ENCODE measurements at regions not wholly inside any gene's neighbourhood (a gene's known extent, or its start where the extent isn't known, plus 50 kb on each side); places are given as distances from the start of the nearest gene placed in this dataset.

- no peak for TF ChIP-seq EZH2phosphoT487 (IDR thresholded peaks at IDR 0.05; ENCODE audit: unreplicated experiment)
- TF ChIP-seq ZNF114 (CRISPR knock-in tag; IDR thresholded peaks at IDR 0.05) = no peak
These were observed 576.8 kb downstream of the SOX6 start (continued) for GRCh38 chr11:15779518-15779917.

GRCh38 chr11:15780382-15780781 is 576.0 kb downstream of the SOX6 start:
- no peaks in the 10 kb centered on the region for H4K20me1 ChIP-seq (replicated peaks; ENCODE audit: insufficient read depth)
- no peaks in the 10 kb centered on the region; the same call in 1 of the 2 replicates for H3K9me2 ChIP-seq (ENCODE audit: insufficient read depth)
- no peaks in the 10 kb centered on the region for H3K36me3 Mint-ChIP-seq (ENCODE audit: low read depth)
- peaks cover 6% of the 10 kb centered on the region for H3K27me3 Mint-ChIP-seq (ENCODE audit: insufficient read depth, low read depth, poor library complexity)
- H3K4me1 Mint-ChIP-seq = peaks cover 12% of the 10 kb centered on the region
- no peaks in the 10 kb centered on the region for H3K4me1 ChIP-seq (ENCODE audit: insufficient read depth)
- ATAC-seq = no peak
- H3F3A ChIP-seq (replicated peaks; ENCODE audit: low read depth) = no peaks in the 10 kb centered on the region
- H3K9me3 Mint-ChIP-seq = no peaks in the 10 kb centered on the region
- H3K36me3 ChIP-seq (ENCODE audit: insufficient read depth) = no peaks in the 10 kb centered on the region
- no peak for TF ChIP-seq ZNF331 (CRISPR knock-in tag; IDR thresholded peaks at IDR 0.05; ENCODE audit: low read depth)
- no peaks in the 10 kb centered on the region for H3K27me3 ChIP-seq (ENCODE audit: insufficient read depth)
- H3K4me3 Mint-ChIP-seq = no peak overlapping the region
- H3K27ac ChIP-seq (ENCODE audit: low read depth) = no peak overlapping the region
- DNase-seq (ENCODE audit: low spot score) = no peak
- H3K4me2 ChIP-seq = no peak overlapping the region
- no peak overlapping the region for H3K27ac Mint-ChIP-seq
- H3K4me3 ChIP-seq = no peak overlapping the region
- no peak overlapping the region for H2AFZ ChIP-seq
- no peaks in the 10 kb centered on the region for H3K79me2 ChIP-seq (replicated peaks; ENCODE audit: insufficient read depth)

- ATAC-seq = no peak
- H3K36me3 Mint-ChIP-seq (ENCODE audit: low read depth) = no peaks in the 10 kb centered on the region
- no peak for DNase-seq (ENCODE audit: low spot score)
- H3K27me3 Mint-ChIP-seq (ENCODE audit: insufficient read depth, low read depth, poor library complexity) = peaks cover 6% of the 10 kb centered on the region
- Histone ChIP-seq H4K20me1 (replicated peaks; ENCODE audit: insufficient read depth) (no peaks in the 10 kb centered on the region), H3K9me2 (ENCODE audit: insufficient read depth) (no peaks in the 10 kb centered on the region; the same call in 1 of the 2 replicates), H2AFZ (no peak overlapping the region), H3K27me3 (ENCODE audit: insufficient read depth) (no peaks in the 10 kb centered on the region), H3K36me3 (ENCODE audit: insufficient read depth) (no peaks in the 10 kb centered on the region), H3K79me2 (replicated peaks; ENCODE audit: insufficient read depth) (no peaks in the 10 kb centered on the region), H3K4me1 (ENCODE audit: insufficient read depth) (no peaks in the 10 kb centered on the region), H3F3A (replicated peaks; ENCODE audit: low read depth) (no peaks in the 10 kb centered on the region), H3K4me3 (no peak overlapping the region), H3K27ac (ENCODE audit: low read depth) (no peak overlapping the region), H3K4me2 (no peak overlapping the region)
- no peaks in the 10 kb centered on the region for H3K9me3 Mint-ChIP-seq
- H3K27ac Mint-ChIP-seq = no peak overlapping the region
- TF ChIP-seq EZH2 (IDR thresholded peaks at IDR 0.05; ENCODE audit: low read depth, unreplicated experiment) (no peak), ZNF462 (CRISPR knock-in tag; IDR thresholded peaks at IDR 0.05) (no peak), POLR2AphosphoS5 (IDR thresholded peaks at IDR 0.05; ENCODE audit: low read depth) (no peak), EZH2phosphoT487 (IDR thresholded peaks at IDR 0.05; ENCODE audit: unreplicated experiment) (no peak)
- H3K4me3 Mint-ChIP-seq = no peak overlapping the region
- peaks cover 12% of the 10 kb centered on the region for H3K4me1 Mint-ChIP-seq
These were observed 575.5 kb downstream of the SOX6 start for GRCh38 chr11:15780837-15781236.
